ENCODE measurements at regions not wholly inside any gene's neighbourhood (a gene's known extent, or its start where the extent isn't known, plus 50 kb on each side); places are given as distances from the start of the nearest gene placed in this dataset.

DNA sequence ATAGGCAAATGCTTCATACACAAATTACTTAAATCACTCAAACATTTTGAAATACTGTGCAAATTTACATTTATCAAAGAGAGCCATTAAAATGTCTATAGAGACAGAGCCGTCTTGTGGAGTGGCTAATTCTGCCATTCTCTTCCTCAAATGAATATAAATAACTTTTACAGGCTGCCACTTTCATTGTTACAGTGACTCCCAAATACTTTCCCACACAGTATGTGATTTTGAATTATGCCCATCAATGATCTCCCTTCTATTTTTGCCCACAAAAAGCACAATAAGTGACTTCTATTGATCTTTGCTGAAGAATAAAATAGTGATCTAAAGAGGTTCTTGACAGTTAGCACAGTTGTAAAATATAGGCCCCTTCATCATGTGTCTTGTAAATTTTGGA is 1244.9 kb downstream of the PCDH17 start:
- no peaks in the 10 kb centered on the region for H3K36me3 ChIP-seq
- TF ChIP-seq, protein P1, sequence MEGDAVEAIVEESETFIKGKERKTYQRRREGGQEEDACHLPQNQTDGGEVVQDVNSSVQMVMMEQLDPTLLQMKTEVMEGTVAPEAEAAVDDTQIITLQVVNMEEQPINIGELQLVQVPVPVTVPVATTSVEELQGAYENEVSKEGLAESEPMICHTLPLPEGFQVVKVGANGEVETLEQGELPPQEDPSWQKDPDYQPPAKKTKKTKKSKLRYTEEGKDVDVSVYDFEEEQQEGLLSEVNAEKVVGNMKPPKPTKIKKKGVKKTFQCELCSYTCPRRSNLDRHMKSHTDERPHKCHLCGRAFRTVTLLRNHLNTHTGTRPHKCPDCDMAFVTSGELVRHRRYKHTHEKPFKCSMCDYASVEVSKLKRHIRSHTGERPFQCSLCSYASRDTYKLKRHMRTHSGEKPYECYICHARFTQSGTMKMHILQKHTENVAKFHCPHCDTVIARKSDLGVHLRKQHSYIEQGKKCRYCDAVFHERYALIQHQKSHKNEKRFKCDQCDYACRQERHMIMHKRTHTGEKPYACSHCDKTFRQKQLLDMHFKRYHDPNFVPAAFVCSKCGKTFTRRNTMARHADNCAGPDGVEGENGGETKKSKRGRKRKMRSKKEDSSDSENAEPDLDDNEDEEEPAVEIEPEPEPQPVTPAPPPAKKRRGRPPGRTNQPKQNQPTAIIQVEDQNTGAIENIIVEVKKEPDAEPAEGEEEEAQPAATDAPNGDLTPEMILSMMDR (IDR thresholded peaks at IDR 0.05; ENCODE audit: low read depth, low read length), result no peak
- H3K9me3 ChIP-seq (ENCODE audit: low read depth), result no peaks in the 10 kb centered on the region
- no peaks in the 10 kb centered on the region for H3K4me1 ChIP-seq (ENCODE audit: low read depth)
- H3K27me3 ChIP-seq, result no peaks in the 10 kb centered on the region
- H3K4me3 ChIP-seq, result no peak overlapping the region
- H3K27ac ChIP-seq, result no peak overlapping the region
- no peak for DNase-seq (ENCODE audit: low read depth in 1 of 2, low spot score in 1 of 2)

- no peaks in the 10 kb centered on the region for H3K9me3 ChIP-seq (ENCODE audit: low read depth)
- no peaks in the 10 kb centered on the region for H3K27me3 ChIP-seq
- H3K36me3 ChIP-seq, result no peaks in the 10 kb centered on the region
- TF ChIP-seq, protein P1 (IDR thresholded peaks at IDR 0.05; ENCODE audit: low read depth, low read length), result no peak
- no peak for DNase-seq (ENCODE audit: low read depth in 1 of 2, low spot score in 1 of 2)
- no peak overlapping the region for H3K27ac ChIP-seq
- no peak overlapping the region for H3K4me3 ChIP-seq
- H3K4me1 ChIP-seq (ENCODE audit: low read depth), result no peaks in the 10 kb centered on the region
Measured at GRCh38 chr13:58879114-58879513, 1247.6 kb downstream of the PCDH17 start.

DNA sequence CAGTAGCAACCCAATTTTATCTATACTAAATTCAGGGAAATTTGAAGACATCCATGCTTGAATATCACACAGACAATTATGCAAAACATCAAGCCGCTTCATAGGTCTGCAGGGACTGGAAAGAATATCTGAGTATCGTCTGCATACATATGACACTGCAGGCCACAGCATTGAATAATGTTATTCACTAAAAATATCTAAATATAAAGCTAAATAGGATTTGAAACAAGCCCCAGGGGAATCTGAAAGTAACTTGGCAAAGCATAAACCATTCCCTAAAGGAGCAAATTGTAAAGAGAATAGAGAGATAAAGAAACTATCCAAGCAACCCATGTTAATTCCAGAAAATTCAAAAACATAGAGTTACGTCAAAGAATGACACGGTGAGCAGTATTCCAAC is 1251.0 kb downstream of the PCDH17 start:
- H3K9me3 ChIP-seq (ENCODE audit: low read depth), result no peaks in the 10 kb centered on the region
- no peak for DNase-seq (ENCODE audit: low read depth in 1 of 2, low spot score in 1 of 2)
- no peaks in the 10 kb centered on the region for H3K4me1 ChIP-seq (ENCODE audit: low read depth)
- TF ChIP-seq, protein P1 (IDR thresholded peaks at IDR 0.05; ENCODE audit: low read depth, low read length), result no peak
- no peak overlapping the region for H3K4me3 ChIP-seq
- no peak overlapping the region for H3K27ac ChIP-seq
- H3K27me3 ChIP-seq, result no peaks in the 10 kb centered on the region
- no peaks in the 10 kb centered on the region for H3K36me3 ChIP-seq

DNA sequence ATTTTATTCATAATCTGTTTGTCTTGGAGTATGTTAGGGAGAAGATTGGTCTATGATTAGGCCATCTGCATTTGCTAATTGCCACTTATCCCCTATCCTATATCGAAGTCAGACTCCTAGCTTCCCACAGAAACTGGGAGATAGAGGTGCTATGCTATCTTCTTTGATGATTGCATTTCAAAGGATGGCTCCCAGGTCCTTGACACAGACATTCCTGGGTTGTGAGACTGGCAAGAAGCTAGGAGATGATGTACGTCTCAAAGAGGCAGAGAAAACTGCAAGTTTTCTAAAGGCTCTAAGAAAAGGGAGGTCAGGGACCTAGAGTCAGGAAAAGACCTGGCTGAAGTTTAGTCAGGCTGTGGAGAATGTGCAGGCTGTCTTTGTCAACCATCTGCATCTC is 1251.9 kb downstream of the PCDH17 start:
- Histone ChIP-seq H3K9me3 (ENCODE audit: low read depth) (no peaks in the 10 kb centered on the region), H3K36me3 (no peaks in the 10 kb centered on the region), H3K4me1 (ENCODE audit: low read depth) (no peaks in the 10 kb centered on the region), H3K27ac (no peak overlapping the region), H3K4me3 (no peak overlapping the region), H3K27me3 (no peaks in the 10 kb centered on the region)
- DNase-seq (ENCODE audit: low read depth in 1 of 2, low spot score in 1 of 2), result no peak
- TF ChIP-seq, protein P1 (IDR thresholded peaks at IDR 0.05; ENCODE audit: low read depth, low read length), result no peak

GRCh38 chr13:58884353-58885209 is 1253.0 kb downstream of the PCDH17 start:
- no peak overlapping the region for H3K4me3 ChIP-seq
- H3K27me3 ChIP-seq, result no peaks in the 10 kb centered on the region
- TF ChIP-seq, protein P1 (IDR thresholded peaks at IDR 0.05; ENCODE audit: low read depth, low read length), result no peak
- no peak overlapping the region for H3K27ac ChIP-seq
- no peaks in the 10 kb centered on the region for H3K4me1 ChIP-seq (ENCODE audit: low read depth)
- peak in 1 of 2 donors; percentile 4 for DNase-seq (ENCODE audit: low read depth in 1 of 2, low spot score in 1 of 2)
- no peaks in the 10 kb centered on the region for H3K36me3 ChIP-seq
- no peaks in the 10 kb centered on the region for H3K9me3 ChIP-seq (ENCODE audit: low read depth)
